ENCODE measurements at regions not wholly inside any gene's neighbourhood (a gene's known extent, or its start where the extent isn't known, plus 50 kb on each side); places are given as distances from the start of the nearest gene placed in this dataset.

DNA sequence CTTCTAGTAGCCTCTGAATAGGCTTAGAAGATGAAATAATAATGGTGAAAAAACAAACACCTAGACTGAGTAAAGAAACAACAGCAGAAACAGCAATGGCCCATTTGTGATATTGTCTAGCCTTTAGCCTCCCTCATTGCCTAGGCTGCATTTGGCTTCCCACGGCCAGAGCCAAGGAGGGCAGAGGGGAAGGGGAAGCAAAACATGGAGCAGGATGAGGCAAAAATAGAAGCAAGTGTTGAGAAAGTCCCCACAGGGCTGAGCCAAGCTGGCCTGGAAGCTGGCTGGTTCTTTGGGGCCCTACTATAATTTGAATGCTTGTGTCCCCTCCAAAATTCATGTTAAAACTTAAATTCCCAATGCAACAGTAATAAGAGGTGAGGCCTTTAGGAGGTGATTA lies 60.2 kb upstream of the KSR1 start:
- DNase-seq: no peak

DNA sequence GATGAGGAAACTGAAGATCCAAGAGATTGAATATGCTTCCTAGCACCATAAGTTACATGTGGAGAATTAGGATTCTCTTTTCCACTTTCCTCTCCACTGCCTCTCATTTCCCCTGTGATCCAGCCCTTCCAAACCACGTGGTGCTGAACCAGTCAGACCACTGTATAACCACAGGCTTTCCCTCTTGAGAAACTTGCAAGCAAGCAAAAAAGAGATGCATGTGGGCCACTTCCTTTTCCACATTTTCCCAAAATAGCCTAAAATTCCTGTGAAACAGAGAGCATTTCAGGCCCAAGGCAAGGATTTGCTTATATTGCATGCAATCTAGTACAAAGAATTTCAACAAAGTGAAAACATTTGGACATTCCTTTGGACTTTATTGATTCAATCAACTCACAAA lies 59.3 kb upstream of the KSR1 start:
- DNase-seq: no peak

DNA sequence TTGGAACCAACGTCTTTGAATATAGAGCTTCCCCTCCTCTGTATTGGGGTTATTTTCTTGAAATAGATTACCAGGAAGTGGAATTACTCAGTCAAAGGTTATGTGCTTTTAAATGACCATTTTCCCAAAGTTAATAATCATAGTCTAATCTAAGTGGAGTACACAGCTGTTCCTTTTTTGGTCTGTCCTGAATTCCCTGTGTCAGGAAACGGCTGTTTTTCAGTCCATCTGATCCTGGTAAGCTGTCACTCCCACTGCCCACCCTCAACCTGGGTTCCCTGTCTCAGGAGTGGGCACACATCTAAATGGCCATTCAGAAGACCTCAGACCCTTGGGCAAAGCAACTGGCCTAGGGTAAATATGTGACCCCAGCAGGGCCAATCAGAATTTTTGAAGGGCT lies 57.6 kb upstream of the KSR1 start:
- DNase-seq: no peak

DNA sequence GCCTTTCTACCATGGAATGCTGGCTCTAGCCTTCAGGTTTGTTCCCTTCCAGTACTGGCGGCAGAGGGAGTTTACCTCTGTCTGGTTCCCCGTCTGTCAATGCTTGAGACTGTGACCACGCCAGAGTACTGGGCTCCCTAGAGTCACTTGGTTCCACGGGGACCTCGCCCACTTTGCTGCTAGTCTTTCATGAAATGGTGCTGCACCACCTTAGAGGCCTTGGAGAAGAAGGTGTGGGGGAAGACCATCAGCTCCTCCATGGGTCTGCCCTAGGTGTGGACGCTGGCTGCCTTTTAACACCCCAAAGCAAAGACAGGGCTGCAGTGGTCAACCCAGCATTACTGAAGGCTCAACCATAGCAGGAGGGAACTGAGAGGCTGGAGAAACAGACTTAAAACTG lies 55.3 kb upstream of the KSR1 start:
- no peak for DNase-seq

DNA sequence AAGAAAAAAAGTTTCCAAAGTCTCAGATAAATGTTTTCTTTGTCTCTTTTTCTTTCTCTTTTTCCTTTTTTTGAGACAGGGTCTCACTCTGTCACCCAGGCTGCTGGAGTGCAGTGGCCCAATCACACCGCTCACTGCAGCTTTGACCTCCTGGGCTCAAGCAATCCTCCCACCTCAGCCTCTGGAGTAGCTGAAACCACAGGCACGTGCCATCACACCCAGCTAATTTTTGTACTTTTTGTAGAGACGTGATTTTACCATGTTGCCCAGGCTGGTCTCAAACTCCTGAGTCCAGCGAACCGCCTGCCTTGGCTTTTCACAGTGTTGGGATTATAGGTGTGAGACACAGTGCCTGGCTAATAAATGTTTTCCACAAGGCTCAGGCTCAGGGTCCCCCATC lies 53.3 kb upstream of the KSR1 start:
- DNase-seq: no peak

DNA sequence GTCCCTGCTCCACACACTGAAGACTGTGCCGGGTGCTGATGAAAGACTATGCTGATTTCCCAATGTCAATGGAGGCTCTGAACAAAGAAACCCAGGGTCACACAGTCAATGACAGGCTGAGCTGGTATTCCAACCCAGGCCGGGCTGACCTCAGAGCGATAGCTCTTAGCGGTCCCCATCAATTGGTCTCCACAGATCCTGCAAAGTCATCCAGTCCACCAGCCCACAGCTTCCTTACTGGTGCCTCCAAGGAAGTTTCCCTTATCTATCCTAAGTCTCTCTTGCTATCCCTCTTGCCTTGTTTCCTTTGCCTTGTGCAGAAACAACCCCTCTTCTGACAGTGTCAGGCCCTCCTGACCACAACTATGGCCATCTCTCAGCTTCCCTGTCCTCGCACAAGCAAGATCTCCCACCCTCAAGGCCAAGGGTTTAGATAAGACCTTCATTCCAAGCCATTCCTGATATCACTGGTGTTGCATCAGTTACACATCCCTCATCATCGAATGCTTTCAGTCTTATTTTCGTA lies 52.7 kb upstream of the KSR1 start:
- DNase-seq: no peak

DNA sequence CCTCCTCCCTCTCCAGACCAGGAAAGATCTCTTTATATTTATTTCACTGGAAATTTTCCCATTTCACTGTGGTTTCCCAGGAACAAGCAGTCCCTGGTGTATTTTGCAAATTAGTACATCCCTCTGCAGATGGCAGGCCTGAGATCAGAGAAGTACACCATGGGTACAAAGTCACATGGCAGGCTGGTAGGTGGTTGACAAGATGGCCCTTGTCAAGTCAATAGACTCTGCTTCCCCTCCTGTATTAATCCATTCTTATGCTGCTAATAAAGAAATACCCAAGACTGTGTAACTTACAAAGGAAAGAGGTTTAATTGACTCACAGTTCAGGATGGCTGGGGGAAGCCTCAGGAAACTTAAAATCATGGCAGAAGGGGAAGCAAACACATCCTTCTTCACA lies 51.6 kb upstream of the KSR1 start:
- no peak for DNase-seq
